Stimulated activated CD4-positive, alpha-beta T cell treated with anti-CD3 and anti-CD28 coated beads, Interleukin-12 subunit alpha, Interleukin-12 subunit beta, amount 100 ng/mL, for 24 hours (primary cell): ENCODE measurements at regions not wholly inside any gene's neighbourhood (a gene's known extent, or its start where the extent isn't known, plus 50 kb on each side); places are given as distances from the start of the nearest gene placed in this dataset.

Experiments
- DNase-seq, 2 experiments: peaks; one replicate each; pipeline ENCODE4 v3.0.0-alpha.2; 2020; ENCODE audit warnings: low read depth in 2 of 2

DNA sequence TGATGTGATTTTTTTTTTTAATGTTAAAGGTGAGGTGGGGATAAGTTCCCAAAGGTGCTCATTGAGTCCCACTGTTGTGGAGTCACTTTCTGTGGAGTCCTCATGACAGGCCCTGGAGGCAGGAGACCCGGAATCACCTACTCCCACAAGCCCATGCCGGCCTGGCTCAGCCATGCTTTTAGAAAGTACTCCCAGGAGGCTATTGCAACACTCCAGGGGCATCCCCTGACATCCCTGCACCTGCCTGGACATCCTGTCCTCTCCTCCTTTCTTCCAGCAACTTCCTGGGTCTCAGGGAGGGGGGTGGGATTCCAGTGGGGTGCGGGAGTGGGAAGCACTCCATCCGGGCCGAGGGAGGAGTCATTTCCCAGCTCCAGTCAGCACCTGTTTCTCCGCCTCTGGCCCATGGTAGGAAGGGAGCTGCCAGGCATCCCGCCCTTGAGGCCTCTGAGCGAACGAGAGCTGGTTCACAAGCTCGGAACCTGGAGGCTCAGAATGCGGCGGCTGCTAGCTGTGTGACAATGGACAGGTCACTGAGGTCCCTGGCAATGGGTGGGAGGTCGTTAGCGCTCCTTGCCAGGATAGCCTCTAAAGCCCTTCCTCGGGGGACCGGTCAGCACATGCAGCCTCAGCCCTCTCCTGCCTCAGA lies 163.9 kb upstream of the ID2 start:
- DNase-seq = no peak

DNA sequence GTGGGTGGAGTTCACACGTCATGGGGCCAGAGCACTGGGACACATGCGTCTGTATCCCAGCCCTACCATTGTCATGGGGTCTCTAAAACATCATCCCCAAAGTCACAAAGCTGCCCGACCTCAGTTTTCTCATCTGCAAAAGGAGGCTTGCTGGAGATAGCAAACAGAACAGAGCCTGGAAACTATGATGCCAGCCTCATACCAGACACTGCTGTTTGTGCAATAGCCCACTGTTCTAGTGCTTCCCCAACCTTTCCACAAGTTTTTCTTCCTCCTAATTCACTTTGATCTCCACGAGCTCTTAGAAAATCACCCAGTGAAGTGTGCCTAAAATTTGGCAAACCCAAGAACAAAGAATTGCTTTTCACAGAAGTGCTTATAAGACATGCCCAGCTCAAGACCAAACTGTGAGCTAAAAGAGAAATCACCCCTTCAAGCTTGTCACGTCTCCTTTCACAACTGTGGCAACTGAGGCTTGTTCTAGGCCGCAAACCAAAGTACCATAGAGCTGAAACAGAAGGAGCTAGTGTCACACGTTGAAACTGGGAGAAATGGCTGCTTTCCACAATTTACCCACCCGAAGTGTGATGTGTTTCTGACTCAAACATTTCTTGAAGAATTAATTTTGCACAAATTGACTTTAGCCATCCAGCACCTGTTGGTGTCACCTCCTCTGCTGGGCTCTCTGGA lies 162.7 kb upstream of the ID2 start:
- no peak for DNase-seq

DNA sequence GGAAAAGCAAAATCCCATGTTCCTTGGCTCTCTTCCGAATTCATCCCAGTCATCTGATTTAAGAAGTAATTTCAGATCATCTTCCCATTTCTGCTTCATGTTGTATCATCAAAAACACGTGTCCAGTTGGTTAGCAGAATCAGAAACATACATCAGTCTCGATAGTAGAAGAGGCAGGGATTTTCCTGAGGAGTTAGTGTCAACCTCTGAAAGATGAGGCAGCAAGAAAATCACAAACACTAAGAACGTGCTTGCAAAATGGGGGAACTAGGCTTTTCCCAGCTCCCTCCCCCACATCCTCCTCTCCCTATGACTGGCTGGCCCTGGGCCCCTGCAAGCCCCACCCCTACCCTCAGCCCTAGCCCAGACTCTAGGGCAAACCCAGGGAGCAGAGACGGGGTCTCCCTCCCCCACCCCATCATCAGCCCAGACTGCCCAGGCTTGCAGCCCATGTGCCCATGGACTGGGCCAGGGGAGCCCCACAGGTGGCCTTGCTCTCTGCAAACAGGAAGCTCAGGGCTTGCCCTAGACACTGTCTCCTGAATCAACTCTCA lies 161.0 kb upstream of the ID2 start:
- DNase-seq = no peak

DNA sequence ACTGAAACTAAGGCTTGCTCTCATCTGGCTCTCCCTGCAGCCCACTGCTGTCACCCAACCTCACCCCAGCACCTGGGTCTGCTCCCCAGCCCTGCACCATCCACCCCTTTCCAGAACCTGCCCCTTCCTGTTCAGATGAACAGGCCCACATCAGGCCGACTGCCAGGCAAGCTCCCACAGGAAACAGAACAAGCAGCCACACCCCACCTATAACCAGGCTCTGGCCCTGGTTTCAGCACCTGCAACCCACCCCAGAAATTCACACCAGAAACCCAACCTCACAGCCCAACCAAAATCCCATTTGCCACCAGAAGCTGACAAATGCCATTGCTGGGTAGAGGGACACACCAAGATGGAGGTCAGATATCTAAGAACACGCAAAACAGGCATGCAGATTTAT lies 159.2 kb upstream of the ID2 start:
- no peak for DNase-seq

DNA sequence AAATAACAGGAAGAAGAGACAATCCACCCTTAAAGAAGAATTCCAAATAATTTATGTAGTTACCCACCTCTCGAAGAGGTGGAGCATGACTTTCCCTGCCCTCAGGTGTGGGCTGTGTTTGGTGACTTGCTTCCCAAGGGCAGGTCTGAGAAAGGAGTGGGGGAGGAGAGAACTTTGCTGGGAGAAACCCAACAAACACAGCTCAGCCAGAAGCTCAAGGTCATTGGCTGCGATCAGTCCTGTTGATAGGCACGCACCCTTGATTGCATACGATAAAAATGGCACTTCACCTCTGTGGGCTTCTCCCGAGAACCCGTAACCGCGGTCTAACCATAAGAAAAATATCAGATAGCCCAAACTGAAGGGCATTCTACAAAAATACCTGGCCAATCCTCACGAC lies 157.5 kb upstream of the ID2 start:
- no peak for DNase-seq

DNA sequence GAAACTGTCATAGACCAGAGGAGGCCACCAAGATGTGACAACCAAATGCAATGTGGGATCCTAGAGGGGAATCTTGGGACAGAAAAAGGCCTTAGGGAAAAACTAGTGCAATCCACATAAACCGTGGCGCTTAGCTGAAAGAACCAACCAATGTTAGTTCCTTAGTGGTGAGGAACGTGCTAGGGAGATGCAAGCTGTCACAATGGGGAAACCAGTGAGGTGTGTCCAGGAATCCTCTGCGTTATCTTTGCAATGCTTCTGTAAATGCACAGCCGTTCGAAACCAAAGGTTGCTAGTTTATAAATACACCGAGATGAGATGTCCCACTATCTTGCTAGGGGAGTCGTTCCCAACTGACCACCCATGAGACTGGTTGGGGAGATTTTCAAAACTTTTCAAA lies 157.0 kb upstream of the ID2 start:
- no peak for DNase-seq

DNA sequence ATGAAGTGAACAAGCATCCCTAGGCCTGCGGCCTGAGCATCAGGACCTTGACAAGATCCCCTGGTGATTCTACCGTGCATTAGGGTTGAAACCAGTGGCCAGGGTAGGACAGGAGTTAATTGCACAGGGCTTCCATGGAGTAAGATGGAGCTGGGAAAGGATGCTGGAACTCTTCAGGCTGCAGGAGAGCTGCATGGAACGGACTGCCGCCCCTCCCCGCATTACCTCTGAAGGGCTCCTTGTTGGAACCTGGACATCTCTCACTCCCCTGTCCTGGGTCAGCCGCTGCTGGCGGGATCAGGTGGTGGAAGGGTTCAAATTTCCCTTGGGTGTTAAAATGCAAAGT lies 156.6 kb upstream of the ID2 start:
- no peak for DNase-seq

DNA sequence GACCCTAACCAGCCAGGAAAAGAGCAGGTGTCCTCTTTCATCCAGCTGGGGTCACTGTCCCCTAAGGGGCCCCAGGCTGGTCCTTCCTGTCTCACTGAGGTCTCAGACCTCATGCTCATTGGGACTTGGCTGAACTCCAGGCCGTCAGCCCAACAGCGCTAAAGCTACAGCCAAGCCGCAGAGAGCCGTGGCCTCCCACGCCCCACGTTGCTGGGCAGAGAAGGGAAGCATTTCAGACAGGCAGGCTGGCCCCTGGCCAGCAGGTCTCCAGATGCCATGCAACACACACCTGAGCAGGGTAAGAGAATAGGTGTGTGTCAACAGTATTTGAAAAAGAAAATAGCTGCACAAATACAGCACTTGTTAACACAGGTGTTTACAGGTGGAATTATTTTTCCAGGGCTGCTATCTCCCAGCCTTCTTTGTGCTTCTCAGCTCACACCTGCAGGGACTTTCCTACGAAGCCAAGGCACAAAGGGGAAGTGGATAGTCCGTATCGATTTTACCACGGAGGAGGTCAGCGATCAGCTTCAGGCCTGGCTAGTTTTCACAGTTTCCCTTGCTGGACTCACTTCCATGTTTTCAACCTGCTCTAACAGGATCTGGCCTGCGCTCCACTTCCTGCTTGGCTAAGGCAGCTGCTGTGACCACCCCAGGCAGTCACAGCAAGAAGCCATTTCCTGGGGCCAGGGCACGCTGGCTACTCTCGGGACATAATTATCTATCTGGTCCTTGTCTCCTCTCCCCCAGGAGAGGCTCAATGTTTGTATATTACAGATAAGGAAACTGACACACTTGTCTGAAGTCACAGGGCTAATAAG lies 156.1 kb upstream of the ID2 start:
- no peak for DNase-seq

DNA sequence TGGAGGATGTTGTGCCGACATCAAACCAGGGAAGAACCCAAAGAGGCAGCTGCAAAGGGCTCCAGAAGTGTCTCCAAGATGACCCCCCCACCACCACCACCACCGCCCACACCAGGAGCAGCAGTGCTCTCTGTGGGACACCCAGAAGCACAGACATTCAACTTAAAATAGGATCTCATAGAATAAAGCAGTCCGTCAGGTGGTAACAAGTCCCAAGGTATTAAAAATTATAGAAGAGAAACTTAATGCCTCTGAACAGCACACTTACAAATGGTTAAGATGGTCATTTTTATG lies 155.5 kb upstream of the ID2 start:
- DNase-seq = no peak

DNA sequence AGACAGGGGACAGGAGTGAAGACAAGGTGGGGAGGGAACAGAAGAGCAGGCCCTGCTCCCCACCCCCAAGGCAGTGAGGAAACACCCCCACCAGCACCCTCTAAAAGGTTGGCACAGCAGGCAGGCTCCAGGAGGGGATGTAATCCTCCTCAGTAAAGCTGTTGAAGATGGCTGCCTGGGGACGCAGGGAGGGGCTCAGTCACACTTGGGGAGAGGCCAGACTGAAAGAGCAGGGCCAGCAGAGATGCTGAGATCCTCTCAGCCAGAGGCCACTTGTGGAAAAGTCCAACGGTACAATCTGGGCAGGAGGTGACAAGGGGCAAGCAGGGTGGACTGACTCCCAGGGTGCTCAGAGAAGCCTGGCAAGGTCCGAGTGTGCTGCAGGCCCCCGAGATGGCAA lies 154.8 kb upstream of the ID2 start:
- no peak for DNase-seq

DNA sequence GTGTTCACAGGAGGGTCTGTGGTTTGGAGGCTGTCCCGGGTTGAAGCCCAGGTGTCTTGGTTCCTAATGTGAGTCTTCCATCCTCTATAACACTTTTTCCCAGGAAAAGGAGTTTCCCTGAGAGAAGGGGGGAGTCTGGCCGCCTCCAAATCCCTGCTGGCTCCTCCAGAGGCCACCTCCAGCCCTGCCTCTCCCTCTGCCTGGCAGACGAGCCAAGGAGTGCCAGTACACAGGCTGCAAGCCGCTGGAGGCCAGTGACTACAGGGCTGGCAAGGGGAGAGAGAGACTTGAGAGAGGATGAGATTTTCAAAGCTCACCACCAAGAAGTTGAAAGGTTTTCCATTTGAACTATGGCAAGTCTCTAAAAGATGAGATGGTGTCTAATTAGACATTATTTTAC lies 154.2 kb upstream of the ID2 start:
- DNase-seq = no peak

DNA sequence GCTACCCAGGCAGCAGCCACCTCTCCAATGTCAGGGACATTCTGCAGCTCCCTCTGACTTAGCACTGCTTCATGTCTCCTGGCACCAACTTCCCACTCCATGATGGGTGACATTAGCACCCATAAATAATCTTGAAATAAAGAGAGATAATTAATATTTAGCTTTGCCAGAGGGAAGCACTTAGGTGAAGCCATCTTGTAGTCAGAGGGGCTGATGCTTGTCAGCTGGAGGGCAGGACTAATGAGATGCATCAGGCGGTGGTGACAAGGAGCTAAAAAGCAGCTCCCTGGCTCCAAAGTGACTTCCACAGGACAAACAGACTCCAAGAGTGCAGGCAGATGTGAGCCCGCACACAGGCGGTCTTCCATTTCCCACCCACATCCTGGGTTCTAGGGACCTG lies 153.0 kb upstream of the ID2 start:
- DNase-seq = no peak

DNA sequence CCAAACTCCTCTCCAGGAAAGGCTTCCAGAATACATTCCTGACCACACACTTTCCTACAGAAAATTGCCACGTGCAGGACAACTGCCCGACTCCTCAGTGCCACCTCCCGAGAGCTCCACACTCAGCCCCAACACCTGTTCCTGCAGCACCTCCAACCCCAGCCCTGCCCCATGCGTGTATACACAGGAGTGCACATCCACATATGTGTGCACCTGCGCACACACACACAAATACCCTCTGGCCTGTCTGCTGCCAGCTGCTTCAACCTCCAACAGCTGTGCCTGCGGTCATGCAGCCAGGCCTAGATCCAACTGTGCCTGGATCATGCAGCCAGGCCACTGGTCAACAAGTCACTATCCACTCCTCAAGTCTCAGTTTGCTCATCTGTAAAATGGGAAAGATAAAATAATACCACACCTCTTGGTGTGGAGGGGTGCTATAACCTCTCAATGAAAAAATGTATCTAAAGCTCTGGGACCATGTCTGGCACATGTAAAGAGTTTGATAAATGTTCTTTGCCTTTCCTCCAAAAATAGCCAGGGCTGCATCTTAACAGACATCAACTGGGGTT lies 152.1 kb upstream of the ID2 start:
- DNase-seq = no peak

DNA sequence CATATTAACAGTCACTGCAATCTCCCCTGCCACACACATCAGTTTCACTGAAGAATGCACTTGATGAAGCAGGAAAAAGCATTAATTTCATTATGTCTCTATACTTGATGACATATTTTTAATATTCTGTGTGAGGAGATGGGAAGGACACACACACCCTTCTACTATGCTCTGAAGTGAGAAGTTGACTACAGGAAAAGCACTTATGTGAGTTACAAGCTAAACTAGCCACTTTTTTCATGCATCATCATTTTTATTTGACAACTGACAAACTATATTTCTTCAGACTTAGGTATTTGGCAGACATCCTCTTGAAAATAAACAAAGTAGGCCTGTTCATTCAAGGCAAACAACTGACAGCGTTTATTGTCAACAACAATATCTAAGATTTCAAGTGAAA lies 150.4 kb upstream of the ID2 start:
- DNase-seq = no peak

DNA sequence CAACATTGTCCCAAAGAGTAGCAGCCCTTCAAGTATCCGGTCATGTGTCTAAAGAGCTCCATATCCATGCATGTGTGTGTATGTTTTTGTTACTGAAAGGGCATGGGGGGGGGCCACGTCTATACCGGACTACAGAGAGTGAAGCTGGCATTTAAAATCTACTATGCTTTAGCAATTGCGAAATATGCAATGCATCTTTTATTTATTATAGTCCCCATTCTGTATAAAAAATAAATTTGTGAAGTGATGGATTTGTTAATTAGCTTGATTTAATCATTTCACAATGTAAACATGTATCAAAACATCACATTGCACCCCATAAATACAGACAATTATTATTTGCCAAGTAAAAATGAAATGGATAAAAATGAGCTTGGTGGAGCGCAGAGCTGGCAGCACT lies 149.4 kb upstream of the ID2 start:
- DNase-seq = no peak

DNA sequence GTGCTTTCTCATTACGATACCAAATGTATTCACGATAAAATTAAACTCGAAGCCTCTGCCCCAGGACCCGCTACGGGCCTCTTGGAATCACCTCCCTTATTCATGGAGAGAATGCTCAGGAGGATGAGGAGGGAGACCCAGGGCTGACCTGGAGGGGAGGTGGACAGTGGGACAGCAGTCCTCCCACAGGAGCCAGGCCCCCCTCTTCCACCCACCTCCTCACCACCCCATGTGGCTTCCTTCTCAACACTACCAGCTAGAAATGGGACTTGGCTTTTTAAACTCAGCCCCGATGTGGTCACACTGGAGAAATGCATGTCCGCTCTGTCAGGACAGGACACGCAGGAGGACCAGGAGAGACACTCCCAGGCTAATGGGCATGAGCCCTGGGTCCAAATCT lies 147.9 kb upstream of the ID2 start:
- no peak for DNase-seq

DNA sequence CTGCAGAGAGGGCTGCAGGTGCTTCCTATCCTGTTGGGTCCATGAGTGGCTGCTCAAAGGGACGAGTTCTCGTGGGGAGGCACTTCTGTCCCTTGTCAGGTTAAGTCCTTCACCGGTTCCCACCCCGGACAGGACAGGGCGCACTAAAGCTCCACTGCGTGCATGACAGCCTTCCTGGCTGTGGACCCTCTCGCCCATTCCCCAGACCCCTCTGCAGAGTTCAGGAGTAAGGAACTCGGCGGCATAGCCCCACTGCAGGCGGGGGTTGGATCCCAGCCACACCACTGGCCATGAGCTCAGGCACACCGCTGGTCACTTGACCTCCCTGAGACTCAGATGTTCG lies 147.5 kb upstream of the ID2 start:
- no peak for DNase-seq

DNA sequence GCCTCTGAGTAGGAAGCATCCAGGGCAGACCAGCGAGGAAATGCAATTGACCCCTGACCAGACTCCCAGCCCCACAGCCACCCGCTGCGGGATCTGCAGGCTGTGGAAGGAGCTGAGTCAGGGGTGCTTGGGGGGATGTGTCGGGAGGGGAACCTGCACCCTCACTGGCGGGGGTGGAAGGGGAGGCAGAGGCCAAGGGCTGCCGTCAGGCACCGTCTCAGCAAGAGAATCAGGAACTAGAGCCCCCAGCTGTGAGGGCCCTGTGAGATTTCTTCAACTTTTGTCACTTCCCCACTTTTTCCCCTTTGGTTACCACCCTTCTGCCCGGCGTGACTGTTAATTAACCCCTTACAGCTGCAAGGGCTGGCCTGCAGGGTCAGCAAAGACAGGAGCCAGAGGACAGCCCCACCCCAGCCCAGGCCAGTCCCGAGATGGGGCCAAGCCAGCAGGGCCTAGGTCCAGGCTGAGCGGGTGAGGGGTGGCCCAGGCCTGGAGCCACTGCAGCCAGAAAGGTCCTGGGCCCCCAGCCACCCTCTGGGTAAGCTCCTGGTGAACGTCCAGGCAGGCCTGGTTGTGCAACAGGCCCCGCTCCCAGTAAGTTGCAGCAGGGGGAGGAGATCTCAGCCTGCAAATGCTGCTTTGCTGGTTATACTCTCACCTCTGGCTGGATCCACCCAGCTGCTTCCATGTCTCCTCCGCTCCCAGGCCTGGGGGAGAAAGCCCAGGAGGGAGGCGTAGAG lies 147.0 kb upstream of the ID2 start:
- no peak for DNase-seq

DNA sequence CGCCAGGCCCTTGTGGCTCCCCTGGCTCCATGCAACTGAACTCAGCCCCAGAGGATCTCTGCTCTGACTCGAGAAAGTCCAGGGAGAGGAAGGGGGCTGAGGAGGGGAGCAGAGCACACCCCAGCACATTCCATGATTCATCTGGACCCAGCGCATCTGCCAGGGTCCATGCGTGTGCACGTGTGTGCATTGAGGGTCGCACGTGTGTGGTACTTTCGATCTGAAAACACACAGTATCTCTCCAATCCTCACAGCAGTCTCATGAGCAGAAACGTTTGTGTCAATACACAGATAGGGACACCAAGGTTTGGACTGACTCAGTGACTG lies 146.4 kb upstream of the ID2 start:
- no peak for DNase-seq

DNA sequence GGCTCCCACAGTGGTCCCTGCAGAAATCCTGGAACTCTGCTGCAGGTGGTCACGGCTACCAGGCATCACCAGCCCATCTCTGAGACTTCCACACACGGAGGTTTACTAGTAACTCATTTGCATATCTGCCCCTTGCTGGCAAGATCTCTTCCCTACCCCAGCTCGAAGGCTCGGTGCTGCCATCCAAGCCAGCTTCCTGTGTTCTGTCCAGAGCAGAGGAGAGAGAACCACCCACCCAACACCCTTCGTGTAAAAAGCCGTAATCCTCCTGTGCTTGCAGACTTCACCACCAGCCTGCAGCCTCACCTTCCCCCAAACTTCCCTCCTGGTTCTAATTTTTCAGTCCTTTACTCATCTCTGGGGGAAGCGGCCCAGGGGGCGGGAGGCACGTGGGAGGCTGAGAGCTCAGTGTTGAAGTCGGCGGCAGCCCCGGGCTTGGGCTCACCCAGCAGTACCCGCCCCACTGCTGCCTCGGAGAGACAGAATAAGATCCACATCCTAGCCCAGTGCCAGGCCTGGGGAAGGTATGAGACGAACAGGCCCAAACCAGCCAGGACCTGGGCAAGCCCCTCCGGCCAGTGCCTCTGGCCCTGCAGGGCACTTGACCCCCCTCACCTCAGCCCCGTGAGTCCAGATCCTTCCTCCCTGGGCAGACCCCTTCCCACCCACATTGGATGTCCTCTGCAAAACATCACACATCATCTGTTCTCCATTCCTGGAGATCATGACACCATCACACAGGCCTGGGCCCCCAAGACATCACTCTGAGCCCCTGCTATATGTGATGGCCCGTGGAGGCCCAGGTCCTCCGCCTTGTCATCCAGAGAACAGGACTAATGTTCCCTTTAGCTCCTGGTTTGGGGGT lies 145.8 kb upstream of the ID2 start:
- DNase-seq = no peak
